ENCODE measurements at regions not wholly inside any gene's neighbourhood (a gene's known extent, or its start where the extent isn't known, plus 50 kb on each side); places are given as distances from the start of the nearest gene placed in this dataset.

DNA sequence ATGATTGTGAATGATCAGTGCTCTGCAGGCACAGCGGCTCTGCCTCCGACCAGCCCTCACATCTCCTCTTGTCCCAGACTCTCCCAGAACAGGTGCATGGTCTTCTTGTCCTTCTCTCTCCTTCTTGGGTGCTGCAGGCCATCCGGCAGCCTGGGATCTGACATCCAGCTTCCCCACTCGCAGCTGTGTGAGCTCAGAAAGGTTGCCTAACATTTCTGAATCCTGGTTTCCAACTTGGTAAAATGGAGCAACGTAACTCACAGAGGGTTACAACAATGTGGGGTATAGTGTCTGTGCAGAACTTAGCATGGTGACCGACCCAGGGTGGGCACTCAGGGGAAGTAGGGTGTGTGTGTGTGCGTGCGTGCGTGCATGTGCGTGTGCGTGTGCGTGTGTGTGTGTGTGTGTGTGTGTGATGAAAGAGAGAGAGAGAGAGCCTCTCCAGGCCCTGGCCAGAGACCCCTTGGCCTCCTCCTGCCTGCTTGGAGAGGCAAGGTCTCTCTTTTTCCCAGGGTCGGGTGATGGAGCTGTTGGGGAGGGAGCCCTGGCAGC lies 110.1 kb downstream of the SNX5 start:
- ATAC-seq (ENCODE audit: low read depth) (no peak), DNase-seq (no peak)
- 86% methylated on average over 7 of the region's 13 CpGs; no CpG with 5 or more reads in 1 of the 2 experiments for WGBS, 2 experiments (ENCODE audit: extremely low coverage in 2 of 2, insufficient read length in 1 of 2)
- H3K23ac ChIP-seq (ENCODE audit: low read depth, low read length) = no peak overlapping the region
- H3K4me3 ChIP-seq (ENCODE audit: insufficient read depth, low read depth, low read length) = no peak overlapping the region
- BruUV-seq (replicated peaks) = no TSS peak
- no peak overlapping the region for H3K4me2 ChIP-seq (ENCODE audit: low read depth, low read length)
- TF ChIP-seq, protein P1, sequence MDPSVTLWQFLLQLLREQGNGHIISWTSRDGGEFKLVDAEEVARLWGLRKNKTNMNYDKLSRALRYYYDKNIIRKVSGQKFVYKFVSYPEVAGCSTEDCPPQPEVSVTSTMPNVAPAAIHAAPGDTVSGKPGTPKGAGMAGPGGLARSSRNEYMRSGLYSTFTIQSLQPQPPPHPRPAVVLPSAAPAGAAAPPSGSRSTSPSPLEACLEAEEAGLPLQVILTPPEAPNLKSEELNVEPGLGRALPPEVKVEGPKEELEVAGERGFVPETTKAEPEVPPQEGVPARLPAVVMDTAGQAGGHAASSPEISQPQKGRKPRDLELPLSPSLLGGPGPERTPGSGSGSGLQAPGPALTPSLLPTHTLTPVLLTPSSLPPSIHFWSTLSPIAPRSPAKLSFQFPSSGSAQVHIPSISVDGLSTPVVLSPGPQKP (IDR thresholded peaks at IDR 0.05; ENCODE audit: borderline replicate concordance, low read depth, low read length) = no peak
- TF ChIP-seq POLR2A (IDR thresholded peaks at IDR 0.05; ENCODE audit: low read depth, low read length) (no peak), RFX5 (IDR thresholded peaks at IDR 0.05; ENCODE audit: low read depth, low read length) (no peak), NFE2L2 (IDR thresholded peaks at IDR 0.05; ENCODE audit: low read depth, low read length) (no peak), MAZ (IDR thresholded peaks at IDR 0.05; ENCODE audit: borderline replicate concordance, low read depth, low read length) (no peak), USF2 (IDR thresholded peaks at IDR 0.05; ENCODE audit: low read depth, low read length) (no peak), MXI1 (IDR thresholded peaks at IDR 0.05; ENCODE audit: borderline replicate concordance, low read depth, low read length) (no peak), RAD21 (IDR thresholded peaks at IDR 0.05; ENCODE audit: low read length) (no peak), CHD1 (IDR thresholded peaks at IDR 0.05; ENCODE audit: low read depth, low read length) (no peak), SMC3 (IDR thresholded peaks at IDR 0.05; ENCODE audit: low read depth, low read length) (no peak), FOS (IDR thresholded peaks at IDR 0.05; ENCODE audit: low read depth, low read length) (no peak)
- TF ChIP-seq, protein P2, sequence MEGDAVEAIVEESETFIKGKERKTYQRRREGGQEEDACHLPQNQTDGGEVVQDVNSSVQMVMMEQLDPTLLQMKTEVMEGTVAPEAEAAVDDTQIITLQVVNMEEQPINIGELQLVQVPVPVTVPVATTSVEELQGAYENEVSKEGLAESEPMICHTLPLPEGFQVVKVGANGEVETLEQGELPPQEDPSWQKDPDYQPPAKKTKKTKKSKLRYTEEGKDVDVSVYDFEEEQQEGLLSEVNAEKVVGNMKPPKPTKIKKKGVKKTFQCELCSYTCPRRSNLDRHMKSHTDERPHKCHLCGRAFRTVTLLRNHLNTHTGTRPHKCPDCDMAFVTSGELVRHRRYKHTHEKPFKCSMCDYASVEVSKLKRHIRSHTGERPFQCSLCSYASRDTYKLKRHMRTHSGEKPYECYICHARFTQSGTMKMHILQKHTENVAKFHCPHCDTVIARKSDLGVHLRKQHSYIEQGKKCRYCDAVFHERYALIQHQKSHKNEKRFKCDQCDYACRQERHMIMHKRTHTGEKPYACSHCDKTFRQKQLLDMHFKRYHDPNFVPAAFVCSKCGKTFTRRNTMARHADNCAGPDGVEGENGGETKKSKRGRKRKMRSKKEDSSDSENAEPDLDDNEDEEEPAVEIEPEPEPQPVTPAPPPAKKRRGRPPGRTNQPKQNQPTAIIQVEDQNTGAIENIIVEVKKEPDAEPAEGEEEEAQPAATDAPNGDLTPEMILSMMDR (conservative IDR thresholded peaks at IDR 0.05; ENCODE audit: low read depth, low read length) = no peak
- peaks cover 6% of the 10 kb centered on the region; the same call in 1 of the 2 replicates for H3K9me1 ChIP-seq (ENCODE audit: insufficient read depth, low read length)
- dilution Hi-C loops (cut with HindIII; ENCODE audit: low sequenced_read_pairs, unreplicated experiment) (no loop called here), in situ Hi-C loops (cut with MboI; ENCODE audit: low sequenced_read_pairs) (no loop called here), intact Hi-C loops (cut with micrococcal nuclease) (no loop called here)
- ChIA-PET POLR2A (ENCODE audit: unreplicated experiment) (no interaction called here), CTCF (no interaction called here)
- H3K9me3 ChIP-seq (ENCODE audit: control insufficient read depth, insufficient read depth, low read length) = 0 out of 2 replicates have a peak, but pooled peaks cover 2% of the 10 kb centered on the region
- H3K36me3 ChIP-seq (ENCODE audit: control insufficient read depth, insufficient read depth, low read length) = no peaks in the 10 kb centered on the region
- H4K20me1 ChIP-seq (ENCODE audit: insufficient read depth, low read length) = no peaks in the 10 kb centered on the region
- H2BK20ac ChIP-seq (ENCODE audit: low read depth, low read length) = no peak overlapping the region
- no peak overlapping the region for H2AK9ac ChIP-seq (replicated peaks; ENCODE audit: low read depth, low read length, poor library complexity)
- no peak overlapping the region for H4K91ac ChIP-seq (ENCODE audit: insufficient read depth, low read depth, low read length)
- no peak overlapping the region for H3K9ac ChIP-seq (ENCODE audit: low read depth, low read length)
- H3K18ac ChIP-seq (ENCODE audit: low read depth, low read length) = no peak overlapping the region
- peaks cover 3% of the 10 kb centered on the region for H3K27me3 ChIP-seq (ENCODE audit: control insufficient read depth, insufficient read depth, low read length)
- no peak overlapping the region for H2BK5ac ChIP-seq (ENCODE audit: low read depth, low read length, poor library complexity, severe bottlenecking)
- no peak overlapping the region for H4K8ac ChIP-seq (ENCODE audit: low read depth in 2 of 2, low read length in 2 of 2)
- H2AK5ac ChIP-seq (ENCODE audit: low read depth, low read length) = no peak overlapping the region; the same call in 1 of the 2 replicates
- no peak overlapping the region for H2AFZ ChIP-seq (replicated peaks; ENCODE audit: low read length, poor library complexity)
- no peaks in the 10 kb centered on the region for H3K79me1 ChIP-seq (ENCODE audit: low read depth in 1 of 2, low read length in 2 of 2)
- peaks cover 2% of the 10 kb centered on the region; the same call in 1 of the 2 replicates for H3K4me1 ChIP-seq (ENCODE audit: control insufficient read depth, insufficient read depth, low read length)
- H3K4ac ChIP-seq (ENCODE audit: low read depth, low read length) = no peak overlapping the region
- H2BK120ac ChIP-seq (ENCODE audit: low read depth, low read length) = no peak overlapping the region
- no peak overlapping the region for H2BK15ac ChIP-seq (ENCODE audit: low read depth, low read length)
- H3K14ac ChIP-seq (replicated peaks; ENCODE audit: low read depth, low read length) = no peak overlapping the region
- H4K5ac ChIP-seq (ENCODE audit: low read depth, low read length) = no peak overlapping the region
- no peak overlapping the region for H3K27ac ChIP-seq (ENCODE audit: insufficient read depth, low read length)
- no peak overlapping the region for H3K56ac ChIP-seq (ENCODE audit: extremely low read depth, insufficient read depth, low read length)

Measured in IMR-90 (cell line).